ENCODE measurements at regions not wholly inside any gene's neighbourhood (a gene's known extent, or its start where the extent isn't known, plus 50 kb on each side); places are given as distances from the start of the nearest gene placed in this dataset.
"Not testable (repeated sequence)": the region's sequence is repeated elsewhere in the genome, so short reads cannot be mapped to it uniquely, and the experiment has no call there.

GRCh38 chr9:61670616-61671015, 480.8 kb downstream of the SPATA31A7 start:
- Mint-ChIP-seq H3K27me3 (ENCODE audit: unreplicated experiment) (peaks cover 16% of the 10 kb centered on the region), H3K9me3 (ENCODE audit: unreplicated experiment) (peaks cover 55% of the 10 kb centered on the region), H3K4me1 (ENCODE audit: low read depth, unreplicated experiment) (no peaks in the 10 kb centered on the region), H3K4me3 (ENCODE audit: unreplicated experiment) (no peak overlapping the region), H3K36me3 (ENCODE audit: unreplicated experiment) (peaks cover 14% of the 10 kb centered on the region), H3K27ac (ENCODE audit: unreplicated experiment) (no peak overlapping the region)
- TF ChIP-seq CTCF (IDR thresholded peaks at IDR 0.05; ENCODE audit: partially characterized antibody, unreplicated experiment): no peak
- no peak for DNase-seq

- TF ChIP-seq CTCF (IDR thresholded peaks at IDR 0.05; ENCODE audit: partially characterized antibody, unreplicated experiment): no peak
- Mint-ChIP-seq H3K9me3 (ENCODE audit: unreplicated experiment) (peaks cover 47% of the 10 kb centered on the region), H3K36me3 (ENCODE audit: unreplicated experiment) (peaks cover 11% of the 10 kb centered on the region), H3K27ac (ENCODE audit: unreplicated experiment) (no peak overlapping the region), H3K27me3 (ENCODE audit: unreplicated experiment) (peaks cover 16% of the 10 kb centered on the region), H3K4me1 (ENCODE audit: low read depth, unreplicated experiment) (no peaks in the 10 kb centered on the region), H3K4me3 (ENCODE audit: unreplicated experiment) (no peak overlapping the region)
- no peak for DNase-seq
These were observed 481.6 kb downstream of the SPATA31A7 start for GRCh38 chr9:61671276-61671973.

- H3K27ac Mint-ChIP-seq (ENCODE audit: unreplicated experiment): not testable (repeated sequence)
- peaks cover 45% of the 10 kb centered on the region for H3K9me3 Mint-ChIP-seq (ENCODE audit: unreplicated experiment)
These were observed 482.3 kb downstream of the SPATA31A7 start for GRCh38 chr9:61672107-61672541.

GRCh38 chr9:61672645-61673167, 482.9 kb downstream of the SPATA31A7 start:
- not testable (repeated sequence) for H3K4me1 Mint-ChIP-seq (ENCODE audit: low read depth, unreplicated experiment); H3K27ac Mint-ChIP-seq (ENCODE audit: unreplicated experiment); H3K36me3 Mint-ChIP-seq (ENCODE audit: unreplicated experiment); DNase-seq; H3K4me3 Mint-ChIP-seq (ENCODE audit: unreplicated experiment)
- H3K27me3 Mint-ChIP-seq (ENCODE audit: unreplicated experiment): peaks cover 14% of the 10 kb centered on the region
- H3K9me3 Mint-ChIP-seq (ENCODE audit: unreplicated experiment): peaks cover 45% of the 10 kb centered on the region

More at GRCh38 chr9:61672107-61672541, 482.3 kb downstream of the SPATA31A7 start:
- H3K4me3 Mint-ChIP-seq (ENCODE audit: unreplicated experiment); DNase-seq; H3K36me3 Mint-ChIP-seq (ENCODE audit: unreplicated experiment); H3K4me1 Mint-ChIP-seq (ENCODE audit: low read depth, unreplicated experiment): not testable (repeated sequence)
- peaks cover 14% of the 10 kb centered on the region for H3K27me3 Mint-ChIP-seq (ENCODE audit: unreplicated experiment)

GRCh38 chr9:61673247-61673646, 483.4 kb downstream of the SPATA31A7 start:
- Mint-ChIP-seq H3K4me1 (ENCODE audit: low read depth, unreplicated experiment) (no peaks in the 10 kb centered on the region), H3K36me3 (ENCODE audit: unreplicated experiment) (peaks cover 10% of the 10 kb centered on the region), H3K9me3 (ENCODE audit: unreplicated experiment) (peaks cover 43% of the 10 kb centered on the region), H3K27me3 (ENCODE audit: unreplicated experiment) (peaks cover 13% of the 10 kb centered on the region), H3K27ac (ENCODE audit: unreplicated experiment) (no peak overlapping the region), H3K4me3 (ENCODE audit: unreplicated experiment) (no peak overlapping the region)
- DNase-seq: no peak
- no peak for TF ChIP-seq CTCF (IDR thresholded peaks at IDR 0.05; ENCODE audit: partially characterized antibody, unreplicated experiment)

GRCh38 chr9:61673664-61674381, 484.0 kb downstream of the SPATA31A7 start:
- no peak for DNase-seq
- no peak for TF ChIP-seq CTCF (IDR thresholded peaks at IDR 0.05; ENCODE audit: partially characterized antibody, unreplicated experiment)
- peaks cover 38% of the 10 kb centered on the region for H3K9me3 Mint-ChIP-seq (ENCODE audit: unreplicated experiment)
- no peak overlapping the region for H3K4me3 Mint-ChIP-seq (ENCODE audit: unreplicated experiment)
- H3K36me3 Mint-ChIP-seq (ENCODE audit: unreplicated experiment): peaks cover 10% of the 10 kb centered on the region
- no peak overlapping the region for H3K27ac Mint-ChIP-seq (ENCODE audit: unreplicated experiment)
- peaks cover 12% of the 10 kb centered on the region for H3K27me3 Mint-ChIP-seq (ENCODE audit: unreplicated experiment)
- no peaks in the 10 kb centered on the region for H3K4me1 Mint-ChIP-seq (ENCODE audit: low read depth, unreplicated experiment)
